Gastrocnemius medialis (tissue), 4 donors: ENCODE measurements at regions not wholly inside any gene's neighbourhood (a gene's known extent, or its start where the extent isn't known, plus 50 kb on each side); places are given as distances from the start of the nearest gene placed in this dataset.

ENCODE experiments used
- CTCF ChIP-seq, 5 experiments: fragments of 450-650 bp in 3 of 5; fragments of 200-600 bp in 2 of 5; sonication (generic) in 2 of 5; IDR thresholded peaks in 4 of 5; conservative IDR thresholded peaks in 1 of 5; 1 replicate in 4 of 5; 2 replicates in 1 of 5; pipeline ENCODE4 v1.5.1; 2016 to 2019; ENCODE audit warnings: antibody characterized with exemption in 5 of 5, mild to moderate bottlenecking in 3 of 5, moderate library complexity in 3 of 5
- POLR2A ChIP-seq, 2 donors: fragments of 450-650 bp; IDR thresholded peaks; one replicate each; pipeline ENCODE4 v1.6.1; 2017; ENCODE audit warnings: antibody characterized with exemption in 2 of 2, mild to moderate bottlenecking in 2 of 2, moderate library complexity in 2 of 2

GRCh38 chr3:944786-945185 lies 148.0 kb upstream of the CNTN6 start:
- TF ChIP-seq POLR2A (IDR thresholded peaks at IDR 0.05) (no peak), CTCF (IDR thresholded peaks at IDR 0.05 in 4 of 5, conservative IDR thresholded peaks at IDR 0.05 in 1 of 5) (no peak)
